ENCODE measurements at regions not wholly inside any gene's neighbourhood (a gene's known extent, or its start where the extent isn't known, plus 50 kb on each side); places are given as distances from the start of the nearest gene placed in this dataset.

DNA sequence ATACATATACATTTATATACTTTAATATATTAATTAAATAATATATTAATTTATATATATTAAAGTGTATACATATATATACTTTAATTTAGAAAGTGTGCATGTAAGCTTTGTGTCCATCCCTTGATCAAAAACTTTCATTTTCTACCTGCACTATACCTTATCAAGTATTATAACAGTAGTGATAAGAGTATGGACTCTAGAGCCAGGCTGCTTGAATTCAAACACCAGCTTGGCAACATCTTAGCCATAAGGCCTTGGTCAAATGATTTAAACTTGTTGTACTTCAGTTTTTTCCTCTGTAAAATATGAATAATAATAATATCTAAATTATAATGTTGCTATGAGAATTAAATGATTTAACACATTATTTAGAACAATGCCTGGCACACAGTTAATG lies 327.6 kb upstream of the NECTIN3 start:
- no peak for DNase-seq (ENCODE audit: low read depth, low spot score)

DNA sequence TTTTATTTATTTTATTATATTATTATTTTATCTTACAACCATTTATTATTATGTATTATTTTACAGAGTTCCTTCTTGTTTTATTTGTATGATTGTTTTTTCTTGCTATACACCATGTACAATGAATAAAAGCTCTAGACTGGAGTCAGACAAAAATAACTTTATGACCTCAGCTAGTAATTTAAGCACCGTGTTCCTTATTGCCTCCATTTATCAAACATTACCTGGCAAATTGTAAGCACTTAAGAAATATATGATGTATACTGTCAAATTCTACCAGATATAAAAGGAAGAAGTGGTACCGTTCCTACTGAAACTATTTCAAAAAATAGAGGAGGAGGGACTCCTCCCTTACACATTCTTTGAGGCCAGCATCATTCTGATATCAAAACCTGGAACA lies 326.9 kb upstream of the NECTIN3 start:
- DNase-seq (ENCODE audit: low read depth, low spot score): no peak

DNA sequence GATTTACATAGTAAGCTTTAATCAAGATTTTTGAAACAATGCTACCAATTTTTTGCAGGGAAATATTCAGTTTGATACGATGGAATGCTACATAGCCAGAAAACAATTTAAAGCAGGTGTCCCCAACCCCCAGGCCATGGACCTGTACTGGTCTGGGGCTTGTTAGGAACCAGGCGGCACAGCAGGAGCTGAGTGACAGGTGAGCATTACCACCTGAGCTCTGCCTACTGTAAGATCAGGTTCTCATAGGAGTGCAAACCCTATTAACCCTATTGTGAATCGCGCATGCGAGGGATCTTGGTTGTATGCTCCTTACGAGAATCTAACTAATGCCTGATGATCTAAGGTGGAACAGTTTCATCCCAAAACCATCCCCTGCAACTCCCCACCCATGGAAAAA lies 322.6 kb upstream of the NECTIN3 start:
- no peak for DNase-seq (ENCODE audit: low read depth, low spot score)

DNA sequence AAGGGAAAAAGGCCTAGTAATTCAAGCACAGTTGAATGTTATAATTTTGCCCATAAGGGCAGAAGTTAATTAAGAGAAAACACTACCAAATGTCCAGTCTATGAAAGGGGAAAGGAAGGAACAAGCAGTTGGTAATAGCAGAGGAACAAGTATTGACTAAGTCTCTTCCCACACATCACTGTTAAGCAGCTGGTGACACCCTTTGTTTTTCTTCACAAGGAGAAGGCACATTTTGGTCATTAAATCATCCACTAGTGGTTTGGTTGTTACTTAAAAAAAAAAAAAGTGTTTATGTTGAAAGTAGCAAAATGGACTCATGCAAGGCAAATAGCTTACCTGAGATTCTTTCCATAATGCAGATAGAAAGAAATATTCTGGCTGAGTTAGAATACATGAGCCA lies 321.4 kb upstream of the NECTIN3 start:
- DNase-seq (ENCODE audit: low read depth, low spot score): no peak

DNA sequence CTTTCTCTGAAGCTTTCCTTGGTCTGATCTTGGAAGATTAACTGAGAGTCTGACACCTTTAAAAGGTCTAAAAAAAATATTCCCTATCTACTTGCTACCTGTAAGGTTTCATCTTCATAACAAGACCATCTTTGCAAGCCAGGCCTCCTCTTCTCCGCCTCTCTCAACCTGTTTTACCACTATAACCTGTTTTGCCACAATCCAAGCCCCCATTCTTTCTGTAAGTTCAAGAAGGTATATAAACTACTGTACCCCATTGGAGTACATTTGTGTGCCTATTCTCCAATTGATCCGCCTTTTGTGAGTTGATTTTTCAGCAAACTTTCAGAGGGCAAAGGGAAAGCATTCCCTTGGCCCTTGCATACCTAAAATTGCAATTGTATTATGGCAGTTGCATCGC lies 319.3 kb upstream of the NECTIN3 start:
- no peak for DNase-seq (ENCODE audit: low read depth, low spot score)

DNA sequence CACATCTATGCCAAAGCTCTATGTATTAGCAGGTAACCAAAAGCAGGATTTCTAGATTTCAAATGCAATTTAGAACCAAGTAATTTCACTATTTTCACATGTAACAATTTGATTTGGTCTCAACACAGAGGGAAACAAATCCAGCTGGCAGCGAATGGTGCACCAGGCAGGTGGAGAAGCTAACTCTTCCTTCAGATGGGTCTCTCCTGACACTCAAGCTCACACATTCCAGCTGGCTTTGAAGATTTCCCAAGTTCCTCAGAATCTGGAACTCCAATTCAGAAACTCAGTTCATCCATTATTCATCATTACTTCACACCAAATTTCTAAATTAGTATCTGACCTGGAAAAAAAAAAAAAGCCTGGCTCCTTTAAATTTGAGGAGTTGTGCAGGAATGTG lies 318.1 kb upstream of the NECTIN3 start:
- DNase-seq (ENCODE audit: low read depth, low spot score): no peak

DNA sequence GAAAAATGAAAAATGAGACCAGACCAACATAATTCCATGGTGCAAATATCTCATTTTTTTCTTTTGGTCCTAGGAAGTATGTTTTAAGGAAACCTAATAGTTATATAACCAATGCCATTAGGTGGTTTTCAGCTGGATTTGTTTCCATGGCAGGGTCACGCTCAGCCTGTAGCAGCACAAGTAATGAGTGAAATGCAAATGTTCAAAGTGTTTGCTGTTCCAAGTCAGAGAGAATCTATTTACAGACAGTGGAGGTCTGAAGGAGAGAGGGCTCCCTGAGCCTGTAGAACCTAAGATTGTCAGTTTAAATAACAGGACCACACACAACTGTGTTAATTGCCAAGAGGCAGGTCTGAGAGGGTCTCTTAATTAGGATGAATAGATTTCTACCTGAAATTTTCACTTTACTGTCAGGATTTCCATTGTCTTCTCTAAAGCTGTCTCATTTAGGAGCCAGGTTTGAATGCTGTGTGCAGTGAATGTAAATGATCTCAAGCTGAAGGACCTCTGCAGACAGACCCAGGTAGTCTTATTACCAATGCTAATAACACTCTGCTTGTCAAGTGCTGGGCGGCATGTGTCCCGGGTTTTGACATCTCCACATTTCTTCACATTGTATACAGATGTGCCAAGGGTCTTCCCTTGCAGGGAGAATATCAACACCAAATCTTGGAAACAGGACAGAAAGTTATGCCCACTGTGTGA lies 317.3 kb upstream of the NECTIN3 start:
- DNase-seq (ENCODE audit: low read depth, low spot score): no peak

DNA sequence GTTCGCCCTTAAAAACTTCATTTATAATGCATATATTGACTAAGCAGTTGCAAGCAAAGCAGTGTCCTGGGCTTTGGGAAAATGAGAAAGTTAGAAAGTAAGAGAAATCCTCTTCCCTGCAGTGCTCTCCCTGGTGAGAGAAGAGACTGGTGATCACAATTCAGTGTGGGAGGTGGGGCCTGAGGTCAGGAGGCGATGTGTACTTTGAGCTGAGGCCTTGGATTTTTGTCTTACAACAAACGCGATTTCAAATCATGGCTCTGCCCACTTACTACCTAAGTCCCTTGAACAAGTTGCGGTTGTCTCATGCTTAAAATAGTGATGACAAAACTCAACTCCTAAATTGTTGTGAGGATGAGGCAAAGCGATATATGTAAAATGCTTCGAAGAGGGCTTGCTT lies 316.3 kb upstream of the NECTIN3 start:
- no peak for DNase-seq (ENCODE audit: low read depth, low spot score)

DNA sequence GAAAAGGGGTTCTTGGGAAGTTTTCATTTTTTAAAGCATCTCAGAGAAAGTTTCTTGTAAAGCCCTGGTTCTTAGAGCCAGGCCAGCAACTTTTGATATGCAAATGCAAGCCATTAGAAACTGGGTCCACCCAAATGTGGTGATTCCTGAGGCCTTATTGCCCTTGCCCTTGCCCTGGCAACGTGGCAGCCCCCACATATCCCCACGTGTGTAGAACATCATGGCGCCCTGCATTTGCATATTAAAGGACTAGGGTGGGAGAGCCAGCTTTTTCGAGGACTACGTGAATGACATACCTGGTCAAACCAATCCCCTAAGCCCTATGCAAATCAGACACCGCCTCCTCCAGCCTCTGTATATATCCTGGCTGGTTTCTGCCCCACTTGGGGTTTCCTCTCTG lies 314.9 kb upstream of the NECTIN3 start:
- DNase-seq (ENCODE audit: low read depth, low spot score): no peak

DNA sequence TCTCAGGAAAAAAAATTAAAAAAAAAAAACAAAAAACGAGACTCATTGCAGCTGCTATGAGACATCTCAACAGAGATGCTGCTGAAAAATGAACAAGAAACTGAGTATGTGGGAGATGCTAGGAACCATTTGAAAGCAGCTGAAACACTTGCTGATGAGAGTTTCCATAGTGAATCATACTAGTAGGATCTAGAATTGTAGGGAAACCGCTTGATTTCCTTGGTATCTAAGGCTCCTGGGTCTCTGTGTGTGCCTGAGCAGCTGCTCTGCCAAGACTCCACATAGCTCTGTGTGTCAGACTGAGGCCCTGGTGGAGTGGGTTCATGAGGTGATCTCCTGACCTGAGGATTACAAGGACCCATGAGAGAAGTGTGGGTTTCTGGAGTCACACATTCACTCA lies 313.4 kb upstream of the NECTIN3 start:
- DNase-seq (ENCODE audit: low read depth, low spot score): no peak

DNA sequence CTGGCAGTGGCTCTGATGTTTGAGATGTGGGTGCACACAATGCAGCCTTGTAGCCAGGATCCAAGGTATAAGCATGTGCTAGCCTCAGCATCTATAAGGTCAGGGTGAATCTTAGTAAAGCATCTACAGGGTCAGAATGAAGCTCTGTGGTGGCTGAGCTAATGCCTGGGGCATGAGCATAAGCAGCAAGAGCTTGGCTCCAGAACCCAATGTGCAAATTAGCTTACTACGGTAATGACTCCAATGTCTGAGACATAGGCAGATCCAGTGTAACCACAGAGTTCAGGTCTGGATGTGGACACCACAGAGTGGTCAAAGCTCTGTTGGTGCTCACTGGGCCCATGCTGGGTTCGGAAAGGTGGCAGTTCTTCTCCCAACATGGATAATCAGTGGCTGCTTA lies 304.5 kb upstream of the NECTIN3 start:
- no peak for DNase-seq (ENCODE audit: low read depth, low spot score)

DNA sequence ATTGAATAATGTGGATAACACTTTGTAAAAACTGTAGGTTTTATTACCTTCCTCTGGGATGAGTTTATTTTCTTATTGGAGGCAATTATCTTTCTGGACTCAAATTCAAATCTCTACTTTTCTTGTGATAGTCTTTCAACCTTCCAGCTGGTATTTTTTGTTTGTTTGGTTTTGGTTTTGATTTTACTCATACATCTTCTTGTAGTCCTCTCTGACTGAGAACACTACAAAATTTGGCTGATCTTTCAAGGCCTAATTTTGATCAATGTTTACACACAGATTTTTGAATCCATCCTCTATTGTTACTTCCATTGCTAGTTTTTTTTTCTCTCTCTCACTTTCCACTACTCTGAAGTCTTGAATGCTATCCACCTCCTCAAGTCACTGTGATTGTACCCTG lies 303.8 kb upstream of the NECTIN3 start:
- DNase-seq (ENCODE audit: low read depth, low spot score): no peak

DNA sequence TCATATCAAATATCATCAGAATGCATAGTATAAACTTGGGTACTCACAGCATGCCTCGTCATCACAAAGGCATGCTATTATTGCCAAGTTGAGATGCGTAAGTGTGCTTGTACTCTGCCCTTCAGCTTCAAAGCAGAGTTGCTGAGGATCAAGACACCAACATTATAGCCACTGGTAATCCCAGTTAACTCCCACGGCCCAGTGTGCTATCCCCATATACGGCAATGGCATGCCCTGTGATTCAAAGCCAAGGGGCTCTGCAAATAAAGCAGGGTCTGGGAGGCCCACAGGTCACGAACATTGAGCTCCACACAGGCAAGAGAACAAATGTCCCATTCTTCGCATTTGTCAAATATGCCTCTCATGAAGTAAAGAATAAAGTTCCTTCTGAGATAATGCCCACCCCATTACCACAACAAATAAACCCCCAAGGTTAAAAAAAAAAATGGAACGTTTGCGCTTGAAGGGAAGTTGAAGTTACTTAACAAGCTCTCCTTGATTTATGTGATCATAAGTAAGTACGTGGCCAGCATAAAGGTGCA lies 298.1 kb upstream of the NECTIN3 start:
- peak; percentile 66 for DNase-seq (ENCODE audit: low read depth, low spot score)

DNA sequence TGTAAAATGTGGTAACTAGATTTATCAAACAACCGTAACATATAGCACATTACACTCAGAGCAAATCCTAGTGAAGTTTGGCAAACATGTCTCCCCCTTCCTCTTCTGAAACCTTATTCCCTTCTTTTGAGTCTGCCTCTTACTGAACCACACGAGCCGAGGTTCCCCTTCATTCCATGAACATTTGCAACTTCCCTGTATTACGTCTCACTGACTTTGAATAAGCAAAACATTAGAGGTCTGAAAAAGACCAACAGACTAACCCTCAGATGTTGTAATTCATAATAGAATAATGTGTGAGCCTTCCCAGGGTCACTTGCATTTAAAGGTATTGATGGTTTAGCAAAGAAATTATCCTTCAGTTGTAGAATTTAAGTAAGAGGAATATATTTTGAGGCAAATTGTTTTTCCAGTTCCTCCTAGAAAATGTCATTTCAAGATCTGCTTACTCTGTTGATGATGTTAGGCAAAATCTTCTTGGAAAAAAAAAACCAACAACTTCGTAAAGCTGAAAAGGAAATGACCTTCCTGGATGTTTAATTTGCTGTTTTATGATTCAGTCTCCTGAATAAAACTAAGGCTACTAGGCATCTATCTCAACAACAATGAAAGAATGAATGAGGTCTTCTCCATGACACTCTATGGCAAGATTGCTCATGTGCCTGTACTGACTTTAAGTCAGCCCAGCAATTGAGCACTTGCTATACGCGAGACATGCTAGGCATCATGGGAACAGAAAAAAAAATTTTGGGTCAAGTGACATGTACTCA lies 296.9 kb upstream of the NECTIN3 start:
- DNase-seq (ENCODE audit: low read depth, low spot score): no peak

DNA sequence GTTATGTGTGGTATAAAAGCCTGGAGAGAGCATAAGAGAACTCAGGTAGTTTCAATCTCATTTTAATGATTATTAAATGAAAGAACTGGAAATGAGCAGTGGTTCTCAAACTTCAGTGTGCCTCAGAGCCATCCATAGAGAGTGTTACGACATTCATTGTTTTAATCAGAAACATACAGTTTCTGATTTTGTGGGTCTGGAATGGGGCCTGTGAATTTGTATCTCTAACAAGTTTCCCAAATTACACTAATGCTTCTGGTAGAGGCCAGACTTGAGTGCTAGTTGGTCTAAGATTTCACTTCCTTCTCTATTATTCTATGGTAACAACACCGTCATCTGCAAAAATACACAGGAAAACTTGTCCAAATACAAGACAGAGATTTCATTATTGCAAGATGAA lies 292.0 kb upstream of the NECTIN3 start:
- DNase-seq (ENCODE audit: low read depth, low spot score): no peak

DNA sequence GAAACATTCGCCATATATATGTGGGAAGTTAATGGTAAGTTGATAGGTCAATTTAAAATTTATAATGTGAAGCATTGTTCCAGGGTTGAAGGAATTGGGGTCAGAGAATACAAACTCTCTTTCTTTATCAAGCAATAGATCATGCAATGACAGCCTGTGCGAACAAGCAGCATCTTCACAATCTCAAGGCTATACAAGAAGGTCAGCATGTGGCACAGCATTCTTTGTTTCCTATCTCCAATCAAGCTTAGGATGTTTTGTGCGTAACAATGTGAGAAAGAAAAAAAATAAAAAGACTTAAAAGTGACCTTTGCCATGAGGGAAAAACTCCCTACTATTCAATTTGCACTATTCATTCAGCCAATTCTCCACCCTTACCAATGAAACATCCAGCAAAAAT lies 288.1 kb upstream of the NECTIN3 start:
- no peak for DNase-seq (ENCODE audit: low read depth, low spot score)

DNA sequence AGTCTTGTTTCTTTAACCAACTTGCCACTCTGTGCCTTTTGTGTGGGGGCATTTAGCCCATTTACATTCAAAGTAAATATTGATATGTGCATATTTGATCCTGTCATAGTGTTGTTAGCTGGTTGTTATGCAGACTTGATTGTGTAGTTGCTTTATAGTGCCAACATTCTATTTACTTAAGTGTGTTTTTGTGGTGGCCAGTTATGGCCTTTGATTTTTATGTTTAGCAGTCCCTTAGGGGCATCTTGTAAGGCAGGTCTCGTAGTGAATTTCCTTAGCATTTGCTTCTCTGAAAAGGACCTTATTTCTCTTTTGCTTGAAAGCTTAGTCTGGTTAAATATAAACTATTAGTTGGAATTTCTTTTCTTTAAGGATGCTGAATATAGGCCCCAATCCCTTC lies 282.8 kb upstream of the NECTIN3 start:
- no peak for DNase-seq (ENCODE audit: low read depth, low spot score)

DNA sequence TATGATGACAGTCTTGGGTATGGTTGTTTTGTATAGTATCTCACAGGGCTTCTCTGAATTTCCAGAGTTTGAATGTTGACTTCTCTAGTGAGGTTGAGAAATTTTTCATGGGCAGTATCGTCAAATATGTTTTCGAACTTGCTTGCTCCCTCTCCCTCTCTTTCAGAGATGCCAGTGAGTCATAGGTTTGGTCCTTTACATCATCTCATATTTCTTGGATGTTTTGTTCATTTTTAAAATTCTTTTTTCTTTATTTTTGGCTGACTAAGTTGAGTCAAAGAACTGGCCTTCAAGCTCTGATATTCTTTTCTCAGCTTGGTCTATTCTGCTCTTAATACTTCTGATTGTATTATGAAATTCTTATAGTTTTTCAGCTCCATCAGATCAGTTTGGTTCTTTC lies 282.3 kb upstream of the NECTIN3 start:
- no peak for DNase-seq (ENCODE audit: low read depth, low spot score)

DNA sequence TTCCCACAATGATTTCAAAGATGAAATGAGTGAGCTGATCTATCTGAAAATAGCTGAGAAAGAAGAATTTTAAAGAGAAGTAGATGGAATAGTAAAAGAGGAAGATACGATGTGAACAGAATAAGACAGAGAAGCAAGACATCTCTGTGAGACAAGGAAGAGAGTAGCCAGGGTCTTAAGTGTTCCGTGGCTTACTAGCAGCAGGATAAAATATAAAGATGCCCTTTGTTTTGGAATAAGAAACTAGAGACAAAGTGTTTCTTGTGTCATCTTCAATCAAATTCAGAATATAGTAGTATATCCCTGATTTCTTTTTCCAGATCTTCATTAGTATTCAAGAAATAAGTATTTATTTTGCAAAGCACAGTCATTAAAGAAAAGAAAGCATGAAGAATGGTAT lies 281.0 kb upstream of the NECTIN3 start:
- DNase-seq (ENCODE audit: low read depth, low spot score): no peak

DNA sequence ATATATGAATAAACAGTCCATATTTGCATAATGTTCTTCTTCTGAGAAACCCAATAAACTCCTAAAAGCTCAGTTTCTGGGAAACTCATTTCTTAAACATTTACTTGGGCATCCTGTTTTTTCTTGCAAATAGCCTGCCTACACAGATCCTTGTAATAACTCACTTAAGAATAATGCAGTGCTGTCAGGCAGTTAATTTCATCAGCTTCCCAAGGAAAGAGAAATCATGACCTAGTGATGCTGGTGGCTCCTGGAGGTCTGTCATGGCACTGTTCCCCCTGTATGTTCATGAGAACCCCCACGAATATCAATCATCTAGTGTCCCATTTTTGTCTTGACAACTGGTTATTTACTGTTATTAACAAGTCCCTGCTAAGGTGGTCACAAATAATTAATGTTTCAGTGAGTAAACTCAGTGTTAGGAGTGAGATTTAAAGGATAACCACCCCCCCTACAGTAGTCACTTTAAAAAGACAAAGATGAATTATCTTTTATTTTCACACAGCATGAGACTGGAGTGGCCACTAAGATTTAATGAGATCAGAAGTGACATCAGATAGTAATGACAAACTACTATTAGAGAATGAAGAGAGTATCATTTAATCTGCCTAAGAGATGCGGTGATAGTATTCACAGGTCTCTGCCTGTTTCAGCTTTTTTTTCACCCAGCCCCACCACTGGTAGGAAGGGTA lies 279.5 kb upstream of the NECTIN3 start:
- DNase-seq (ENCODE audit: low read depth, low spot score): no peak

DNA sequence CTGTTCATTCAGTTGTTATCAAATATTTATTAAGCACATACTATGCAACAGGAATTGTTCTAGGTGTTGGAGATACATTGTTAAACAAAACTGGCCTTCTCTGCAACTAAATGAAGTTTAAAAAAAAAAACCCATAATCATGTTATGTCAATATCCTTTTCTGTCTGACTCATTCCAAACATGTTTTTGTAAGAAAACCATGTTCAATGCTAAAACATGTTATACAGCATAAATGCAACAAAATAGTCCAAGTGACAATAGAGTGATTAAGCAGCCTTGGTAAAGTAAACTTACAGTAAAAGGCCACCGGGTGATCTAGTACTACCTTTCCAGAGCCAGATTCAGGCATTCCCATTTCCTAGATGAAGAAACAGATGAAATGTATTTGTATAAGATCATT lies 278.0 kb upstream of the NECTIN3 start:
- DNase-seq (ENCODE audit: low read depth, low spot score): no peak

DNA sequence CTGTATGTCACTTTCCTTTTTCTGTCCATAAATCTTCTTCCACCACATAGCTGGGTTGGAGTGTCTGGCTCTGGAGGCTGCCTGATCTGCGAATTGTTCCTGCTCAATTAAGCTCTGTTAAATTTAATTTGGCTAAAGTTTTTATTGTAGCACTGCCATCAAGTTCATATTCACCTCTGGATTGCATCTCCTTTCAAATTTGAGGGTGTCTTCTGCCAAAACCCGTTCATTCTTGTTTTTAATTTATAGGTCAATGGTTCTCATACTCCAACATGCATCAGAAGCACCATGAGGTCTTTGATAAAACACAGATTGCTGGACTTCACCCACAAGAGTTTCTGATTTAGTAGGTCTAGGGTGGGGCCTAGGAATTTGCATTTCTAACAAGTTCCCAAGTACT lies 276.5 kb upstream of the NECTIN3 start:
- DNase-seq (ENCODE audit: low read depth, low spot score): no peak

DNA sequence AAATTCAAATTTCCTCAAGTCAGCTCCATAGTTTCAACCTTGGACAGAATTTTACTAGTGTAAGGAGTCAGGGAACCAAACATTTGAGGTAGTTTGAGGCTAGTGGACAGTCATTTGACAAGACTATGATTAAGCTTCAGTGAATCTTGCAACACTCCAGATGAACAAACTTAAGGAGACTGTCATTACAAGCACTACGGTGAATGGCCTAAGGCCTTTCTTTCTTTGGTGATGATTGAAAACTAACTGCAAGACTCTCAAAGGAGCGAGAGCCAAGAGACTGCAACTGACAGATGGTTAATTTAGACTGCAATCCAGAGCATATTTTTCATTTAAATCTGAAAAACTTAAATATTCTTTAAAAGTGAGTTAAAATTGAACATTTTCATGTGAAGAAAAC lies 272.3 kb upstream of the NECTIN3 start:
- DNase-seq (ENCODE audit: low read depth, low spot score): no peak
